ENCODE measurements at regions not wholly inside any gene's neighbourhood (a gene's known extent, or its start where the extent isn't known, plus 50 kb on each side); places are given as distances from the start of the nearest gene placed in this dataset.

DNA sequence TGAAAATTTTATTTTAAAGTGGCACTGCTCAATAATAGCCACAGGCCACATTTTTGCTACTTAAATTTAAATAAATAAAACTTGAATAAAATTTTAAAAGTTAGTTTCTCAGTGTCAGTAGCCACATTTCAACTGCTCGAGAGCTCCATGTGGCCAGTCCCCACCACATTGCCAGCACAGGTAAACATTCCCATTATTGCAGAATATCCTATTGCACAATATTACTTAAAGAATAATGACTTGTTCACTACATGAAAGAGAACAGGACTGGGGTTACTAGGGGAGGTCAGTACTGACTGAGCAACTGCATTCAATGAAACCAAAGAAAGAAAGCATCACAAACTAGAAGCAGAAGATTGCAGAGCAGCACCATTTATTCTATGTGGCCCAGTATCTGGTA, 2201.6 kb upstream of the TENM3 start:
- TF ChIP-seq, protein P1, sequence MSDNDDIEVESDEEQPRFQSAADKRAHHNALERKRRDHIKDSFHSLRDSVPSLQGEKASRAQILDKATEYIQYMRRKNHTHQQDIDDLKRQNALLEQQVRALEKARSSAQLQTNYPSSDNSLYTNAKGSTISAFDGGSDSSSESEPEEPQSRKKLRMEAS (IDR thresholded peaks at IDR 0.05), result no peak
- TF ChIP-seq POLR2A (IDR thresholded peaks at IDR 0.05; ENCODE audit: borderline replicate concordance, extremely low read depth, insufficient read depth, insufficient read length) (no peak), RAD21 (IDR thresholded peaks at IDR 0.05; ENCODE audit: low read depth) (no peak), EZH2 (IDR thresholded peaks at IDR 0.05) (no peak), EZH2phosphoT487 (IDR thresholded peaks at IDR 0.05; ENCODE audit: borderline replicate concordance) (no peak)
- TF ChIP-seq, protein P2, sequence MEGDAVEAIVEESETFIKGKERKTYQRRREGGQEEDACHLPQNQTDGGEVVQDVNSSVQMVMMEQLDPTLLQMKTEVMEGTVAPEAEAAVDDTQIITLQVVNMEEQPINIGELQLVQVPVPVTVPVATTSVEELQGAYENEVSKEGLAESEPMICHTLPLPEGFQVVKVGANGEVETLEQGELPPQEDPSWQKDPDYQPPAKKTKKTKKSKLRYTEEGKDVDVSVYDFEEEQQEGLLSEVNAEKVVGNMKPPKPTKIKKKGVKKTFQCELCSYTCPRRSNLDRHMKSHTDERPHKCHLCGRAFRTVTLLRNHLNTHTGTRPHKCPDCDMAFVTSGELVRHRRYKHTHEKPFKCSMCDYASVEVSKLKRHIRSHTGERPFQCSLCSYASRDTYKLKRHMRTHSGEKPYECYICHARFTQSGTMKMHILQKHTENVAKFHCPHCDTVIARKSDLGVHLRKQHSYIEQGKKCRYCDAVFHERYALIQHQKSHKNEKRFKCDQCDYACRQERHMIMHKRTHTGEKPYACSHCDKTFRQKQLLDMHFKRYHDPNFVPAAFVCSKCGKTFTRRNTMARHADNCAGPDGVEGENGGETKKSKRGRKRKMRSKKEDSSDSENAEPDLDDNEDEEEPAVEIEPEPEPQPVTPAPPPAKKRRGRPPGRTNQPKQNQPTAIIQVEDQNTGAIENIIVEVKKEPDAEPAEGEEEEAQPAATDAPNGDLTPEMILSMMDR (IDR thresholded peaks at IDR 0.05 in 2 of 3, conservative IDR thresholded peaks at IDR 0.05 in 1 of 3; ENCODE audit: borderline replicate concordance in 1 of 3, insufficient read depth in 1 of 3, low read depth in 2 of 3, low read length in 2 of 3), result no peak

Measured in HCT116 (cell line).